ENCODE measurements at regions not wholly inside any gene's neighbourhood (a gene's known extent, or its start where the extent isn't known, plus 50 kb on each side); places are given as distances from the start of the nearest gene placed in this dataset.

DNA sequence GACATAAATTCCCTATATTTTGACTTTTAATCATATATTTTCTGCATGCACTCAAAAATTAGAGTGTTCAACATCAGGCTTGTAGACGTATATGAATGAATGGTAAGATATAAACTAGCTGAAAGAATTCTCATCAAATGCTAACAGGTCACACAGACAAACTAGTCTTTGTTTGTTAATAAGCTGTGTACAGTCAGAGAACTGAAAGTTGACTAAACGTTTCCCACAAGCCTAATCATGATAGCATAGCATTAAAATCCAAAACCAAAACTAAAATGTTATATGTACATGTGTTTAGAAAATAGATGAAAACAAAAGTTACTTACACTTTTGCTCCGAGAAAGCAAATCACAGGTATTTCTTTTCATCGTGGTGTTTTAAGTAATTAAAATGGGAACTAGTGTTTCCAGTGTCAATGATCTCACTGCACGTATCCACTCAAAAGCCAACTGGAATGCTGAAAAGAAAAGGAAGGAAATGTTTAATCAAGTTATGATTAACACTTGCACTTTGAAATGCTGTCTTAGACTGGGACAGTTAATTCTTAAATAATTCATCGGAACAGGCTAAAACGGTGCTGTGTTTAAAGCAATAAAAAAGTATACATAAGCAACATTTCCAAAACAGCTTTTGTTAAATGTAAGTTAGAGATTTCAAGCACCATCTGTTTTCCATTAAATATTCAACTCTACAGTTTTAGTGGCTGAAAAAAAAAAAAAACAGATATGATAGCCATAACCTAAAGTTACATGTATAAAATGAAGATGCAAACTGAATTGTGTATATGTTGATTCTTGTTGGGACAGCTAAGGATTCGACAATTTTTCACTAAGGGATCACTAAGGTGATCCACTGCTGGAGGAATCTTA is 291.9 kb upstream of the PDE4D start:
- DNase-seq = peak; percentile 29

- peak; percentile 22 for DNase-seq
Measured at GRCh38 chr5:60184606-60185005, 291.1 kb upstream of the PDE4D start.

GRCh38 chr5:60183881-60184280 is 290.4 kb upstream of the PDE4D start:
- DNase-seq = no peak

- DNase-seq = no peak
Measured at GRCh38 chr5:60178101-60178500, 284.6 kb upstream of the PDE4D start.

- DNase-seq = no peak
Measured at GRCh38 chr5:60177596-60177995, 284.1 kb upstream of the PDE4D start.

GRCh38 chr5:60173667-60174066 is 280.1 kb upstream of the PDE4D start:
- no peak for DNase-seq

DNA sequence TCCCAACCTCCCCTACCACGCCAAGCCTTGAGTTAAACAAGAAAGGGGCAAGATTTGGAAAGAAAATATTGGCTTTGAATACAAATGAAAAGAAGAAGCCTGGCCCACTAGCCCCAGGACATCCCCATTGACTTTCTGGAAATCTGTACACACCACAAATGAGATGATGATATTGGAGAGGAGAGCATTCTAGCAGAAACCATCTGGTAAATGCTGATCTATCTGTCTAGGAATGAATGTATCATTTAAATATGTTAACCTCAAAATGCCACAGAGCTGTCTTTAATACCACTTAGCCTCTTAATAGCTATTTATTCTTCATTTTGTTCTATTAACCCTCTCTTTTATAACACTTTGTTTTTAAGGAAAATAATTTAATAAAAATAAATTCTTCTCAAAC is 270.2 kb upstream of the PDE4D start:
- DNase-seq = no peak

- no peak for DNase-seq
Measured at GRCh38 chr5:60162441-60162840, 268.9 kb upstream of the PDE4D start.

GRCh38 chr5:60161340-60161934 is 267.9 kb upstream of the PDE4D start:
- DNase-seq = peak; percentile 6

GRCh38 chr5:60149081-60149480 is 255.6 kb upstream of the PDE4D start:
- DNase-seq = no peak

GRCh38 chr5:60148366-60148765 is 254.8 kb upstream of the PDE4D start:
- no peak for DNase-seq

GRCh38 chr5:60147791-60148190 is 254.3 kb upstream of the PDE4D start:
- DNase-seq = no peak

GRCh38 chr5:60143942-60144549 is 250.5 kb upstream of the PDE4D start:
- DNase-seq = peak; percentile 29

- DNase-seq = no peak
Measured at GRCh38 chr5:60141119-60141518, 247.6 kb upstream of the PDE4D start.

- DNase-seq = no peak
Measured at GRCh38 chr5:60136841-60137240, 243.3 kb upstream of the PDE4D start.

- DNase-seq = no peak
Measured at GRCh38 chr5:60131504-60131903, 238.0 kb upstream of the PDE4D start.

- DNase-seq = no peak
Measured at GRCh38 chr5:60125636-60126035, 232.1 kb upstream of the PDE4D start.

- DNase-seq = no peak
Measured at GRCh38 chr5:60102961-60103693, 209.6 kb upstream of the PDE4D start.

DNA sequence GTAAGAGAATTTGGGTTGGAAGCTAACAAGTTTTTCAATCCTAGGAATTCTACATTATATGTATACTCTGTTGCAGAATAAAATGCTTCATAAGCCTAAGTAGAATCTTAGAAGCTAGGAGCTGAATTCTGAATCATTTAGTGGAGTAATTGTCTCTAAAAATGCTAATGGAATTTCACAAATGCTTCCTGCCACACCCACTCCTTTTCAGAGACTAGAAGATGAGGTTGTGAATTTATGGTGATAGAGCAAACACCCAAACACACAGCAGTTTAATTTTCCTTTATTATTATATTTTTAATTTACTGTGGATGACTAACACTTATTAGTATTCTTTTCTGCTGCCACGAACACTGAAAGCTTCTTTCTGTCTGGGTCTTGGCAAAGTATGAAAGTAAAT is 208.0 kb upstream of the PDE4D start:
- DNase-seq = no peak

GRCh38 chr5:60092671-60093422 is 199.3 kb upstream of the PDE4D start:
- DNase-seq = no peak

- DNase-seq = no peak
Measured at GRCh38 chr5:60086583-60086982, 193.1 kb upstream of the PDE4D start.

GRCh38 chr5:60084226-60084625 is 190.7 kb upstream of the PDE4D start:
- no peak for DNase-seq
